ENCODE measurements at regions not wholly inside any gene's neighbourhood (a gene's known extent, or its start where the extent isn't known, plus 50 kb on each side); places are given as distances from the start of the nearest gene placed in this dataset.
A peak's percentile ranks its signal among the peaks of the same experiment; 100 is the strongest.

DNA sequence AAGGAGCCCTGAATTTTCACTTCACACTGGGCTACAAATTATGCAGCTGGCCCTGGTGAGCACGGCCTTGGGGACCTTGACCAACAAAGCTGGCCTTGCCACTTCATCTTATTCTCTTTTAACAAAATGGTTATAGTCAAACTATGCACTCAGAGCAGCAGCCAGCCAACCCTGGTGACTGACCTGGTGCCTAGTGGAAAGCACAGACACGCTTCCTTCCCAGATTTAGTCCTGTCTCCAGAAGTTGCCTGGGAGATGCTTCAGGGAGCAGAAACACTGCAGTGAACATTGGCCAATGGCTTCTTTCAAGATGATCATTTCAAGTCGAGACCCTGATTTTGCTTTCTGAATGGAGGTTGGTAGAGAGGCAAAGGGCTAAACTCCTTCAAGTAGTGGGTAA is 249.3 kb downstream of the SIPA1L2 start:
- Histone ChIP-seq H3K27me3 (no peaks in the 10 kb centered on the region; the same call in 1 of the 2 replicates), H3K27ac (no peak overlapping the region), H3K36me3 (no peaks in the 10 kb centered on the region), H3K4me1 (no peaks in the 10 kb centered on the region), H3K9me3 (replicated peaks) (no peaks in the 10 kb centered on the region), H3K4me3 (no peak overlapping the region)
- no peak for DNase-seq

DNA sequence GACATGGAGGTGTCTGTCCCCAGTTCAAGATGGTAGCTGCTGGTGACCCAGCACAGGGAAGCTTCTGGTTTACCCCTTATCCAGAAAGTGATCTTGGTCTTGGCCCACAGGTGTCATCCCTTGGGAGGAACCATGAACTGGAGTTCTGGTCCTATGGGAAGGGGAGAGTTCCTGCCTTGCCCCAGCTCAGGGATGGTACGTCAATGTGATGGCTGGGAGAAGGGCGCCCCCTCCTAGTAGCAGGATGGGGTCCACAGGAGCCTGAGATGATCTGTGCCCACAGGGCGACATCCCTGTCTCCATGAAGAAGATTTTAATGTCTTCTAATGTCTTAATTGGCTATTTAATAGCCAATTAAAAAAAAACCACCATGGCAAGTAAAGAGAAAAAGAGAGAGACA is 249.8 kb downstream of the SIPA1L2 start:
- Histone ChIP-seq H3K27ac (no peak overlapping the region), H3K36me3 (no peaks in the 10 kb centered on the region), H3K4me3 (no peak overlapping the region), H3K27me3 (no peaks in the 10 kb centered on the region; the same call in 1 of the 2 replicates), H3K4me1 (no peaks in the 10 kb centered on the region), H3K9me3 (replicated peaks) (no peaks in the 10 kb centered on the region)
- DNase-seq: no peak

DNA sequence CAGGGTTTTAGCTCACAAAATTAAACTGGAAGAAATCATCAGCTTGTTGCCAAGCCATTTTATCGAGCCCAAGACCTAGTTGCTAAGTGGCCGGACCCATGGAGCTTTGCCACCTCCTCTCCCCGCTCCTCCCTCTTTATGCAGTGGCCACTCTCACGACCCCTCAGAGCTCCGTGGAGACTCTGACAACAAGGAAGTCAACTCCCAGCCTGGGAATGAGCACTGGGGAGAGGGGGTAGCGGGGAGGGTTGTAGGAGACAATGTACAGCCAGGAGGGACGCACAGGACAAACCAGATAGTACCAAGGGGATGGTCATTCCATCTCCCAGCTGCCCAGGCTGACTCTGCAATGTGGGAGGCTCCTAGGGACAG is 250.9 kb downstream of the SIPA1L2 start:
- DNase-seq: peak in 1 of 2 experiments; percentile 37
- no peaks in the 10 kb centered on the region for H3K4me1 ChIP-seq
- H3K9me3 ChIP-seq (replicated peaks): no peaks in the 10 kb centered on the region
- no peak overlapping the region for H3K27ac ChIP-seq
- H3K27me3 ChIP-seq: no peaks in the 10 kb centered on the region; the same call in 1 of the 2 replicates
- no peak overlapping the region; the same call in 1 of the 2 replicates for H3K4me3 ChIP-seq
- H3K36me3 ChIP-seq: no peaks in the 10 kb centered on the region

DNA sequence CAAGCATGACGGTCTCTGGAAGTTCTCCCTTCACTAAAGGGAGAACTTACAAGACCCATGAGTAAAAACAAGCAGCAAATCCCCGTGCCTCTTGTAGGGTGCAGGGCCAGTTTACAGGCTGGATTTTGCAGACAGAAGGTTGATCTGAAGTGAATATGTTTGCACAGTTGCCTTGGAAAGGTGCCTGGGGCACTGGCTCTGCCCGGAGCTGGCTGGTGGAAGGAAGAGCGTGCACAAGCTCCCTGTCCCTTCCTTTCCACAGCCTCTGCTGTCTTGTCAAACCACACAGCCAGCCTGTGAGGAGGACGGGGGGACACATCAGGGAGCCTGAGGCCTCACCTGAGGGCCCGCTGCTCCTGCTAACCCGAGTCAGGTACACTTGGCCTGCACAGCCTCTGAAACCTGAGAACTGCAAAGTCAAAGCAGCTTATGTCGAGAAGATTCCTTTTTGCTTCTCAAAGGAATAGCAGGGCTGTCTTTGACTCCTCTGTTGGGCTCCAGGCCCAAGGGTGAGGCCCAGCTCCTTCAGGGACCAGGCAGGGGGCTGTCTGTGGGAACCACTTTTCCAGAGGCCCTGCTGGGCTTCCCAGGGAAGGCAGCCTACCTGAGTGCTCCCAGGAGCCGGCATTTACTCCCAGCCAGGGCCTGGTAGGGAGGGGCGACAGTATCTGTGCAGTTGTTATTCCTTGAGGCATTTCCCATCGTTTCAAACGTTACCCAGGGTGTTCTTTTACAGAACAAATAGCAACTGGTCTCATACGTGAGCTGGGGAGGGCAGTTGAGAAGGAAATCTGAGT is 251.5 kb downstream of the SIPA1L2 start:
- no peaks in the 10 kb centered on the region; the same call in 1 of the 2 replicates for H3K27me3 ChIP-seq
- H3K27ac ChIP-seq: no peak overlapping the region

DNA sequence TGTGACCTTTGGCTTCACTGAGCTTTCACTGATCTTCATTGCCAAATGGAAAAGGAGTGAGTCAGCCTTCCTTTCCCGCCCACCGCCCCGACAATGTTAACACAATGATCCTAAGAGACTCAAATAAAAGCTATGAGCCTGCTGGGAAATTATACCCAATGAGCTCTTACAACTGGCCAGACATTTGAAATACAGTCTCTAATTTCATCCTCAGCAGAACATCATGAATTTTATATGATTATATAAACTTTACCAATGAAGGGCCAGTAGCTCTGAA is 252.5 kb downstream of the SIPA1L2 start:
- Histone ChIP-seq H3K9me3 (replicated peaks) (no peaks in the 10 kb centered on the region), H3K27me3 (no peaks in the 10 kb centered on the region; the same call in 1 of the 2 replicates), H3K36me3 (no peaks in the 10 kb centered on the region), H3K4me1 (no peaks in the 10 kb centered on the region), H3K4me3 (no peak overlapping the region), H3K27ac (no peak overlapping the region)
- DNase-seq: no peak

More for the DNA sequence above, 251.5 kb downstream of the SIPA1L2 start:
- no peaks in the 10 kb centered on the region for H3K4me1 ChIP-seq
- DNase-seq: peak; percentile 15 to 32
- no peaks in the 10 kb centered on the region for H3K9me3 ChIP-seq (replicated peaks)
- H3K36me3 ChIP-seq: no peaks in the 10 kb centered on the region
- H3K4me3 ChIP-seq: 0 out of 2 replicates have a peak overlapping the region, but pooled peaks have one; percentile 4

DNA sequence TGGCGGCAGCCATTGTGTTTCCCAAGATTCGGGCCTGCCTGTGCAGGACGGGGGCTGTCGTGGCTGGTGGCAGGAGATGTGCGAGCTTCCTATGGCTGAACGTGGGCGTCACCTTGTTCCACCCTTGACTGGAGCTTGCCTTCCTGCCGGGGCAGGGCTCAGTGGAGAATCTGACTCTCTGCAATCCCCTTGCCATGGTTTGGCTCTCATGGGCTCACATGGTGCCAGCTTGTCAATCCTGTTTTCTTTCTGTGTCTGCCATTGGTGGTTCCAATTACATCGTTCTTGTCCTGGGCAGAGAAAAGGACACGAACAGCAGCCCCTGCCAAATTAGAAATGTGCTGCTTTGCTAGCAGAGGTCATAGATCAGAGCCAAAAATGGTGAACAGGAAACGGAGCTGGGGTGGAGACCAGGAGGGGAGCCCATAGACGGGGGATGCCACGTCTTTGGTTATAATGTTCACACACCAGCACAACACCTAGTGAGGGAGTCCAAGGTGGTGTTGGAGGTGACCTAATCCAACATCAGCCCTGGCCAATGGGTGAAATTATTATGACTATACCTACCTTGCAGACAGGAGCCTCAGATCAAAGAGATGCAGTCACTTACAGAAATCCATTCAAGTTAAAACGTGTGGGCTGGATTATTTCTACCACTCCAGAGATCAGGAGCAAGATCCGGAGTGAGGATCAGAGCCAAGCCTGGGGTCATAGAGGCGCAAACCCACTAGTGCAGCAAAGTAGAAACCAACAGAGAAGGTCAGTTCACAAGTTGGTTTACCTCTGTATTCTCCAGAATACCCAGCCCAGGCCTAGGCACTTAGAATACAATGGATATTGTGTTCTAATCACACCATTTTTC is 253.1 kb downstream of the SIPA1L2 start:
- Histone ChIP-seq H3K9me3 (replicated peaks) (no peaks in the 10 kb centered on the region), H3K36me3 (no peaks in the 10 kb centered on the region), H3K4me3 (no peak overlapping the region), H3K4me1 (no peaks in the 10 kb centered on the region), H3K27ac (no peak overlapping the region), H3K27me3 (no peaks in the 10 kb centered on the region; the same call in 1 of the 2 replicates)
- DNase-seq: no peak

DNA sequence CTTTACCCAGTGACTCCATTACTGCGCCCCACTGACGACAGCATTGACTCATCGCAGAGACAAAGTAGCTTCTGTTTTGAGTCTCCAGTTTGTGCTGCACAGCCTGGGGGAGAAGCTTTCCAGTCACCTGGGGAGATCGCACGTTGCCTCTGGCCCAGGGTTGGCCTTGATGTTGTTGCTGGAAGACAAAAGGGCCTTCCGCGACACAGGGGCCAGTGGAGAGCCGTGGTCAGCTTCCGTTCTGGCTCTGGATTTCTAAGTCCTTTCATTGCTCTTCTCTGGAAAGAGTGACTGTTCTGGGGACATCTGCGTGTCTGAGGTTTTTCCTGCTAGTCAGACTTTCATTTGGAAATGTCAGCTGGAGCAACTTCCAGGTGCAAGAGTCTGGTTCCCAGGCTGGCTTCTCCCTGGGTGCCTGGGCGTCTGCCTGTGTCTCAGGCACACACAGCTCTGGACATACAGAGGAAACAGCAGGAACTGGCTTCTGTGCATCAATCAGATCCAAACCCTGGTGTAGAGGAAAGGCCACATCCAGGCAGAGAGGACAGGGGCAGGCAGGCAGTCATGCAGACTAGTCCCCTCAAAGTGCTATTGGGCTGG is 257.0 kb downstream of the SIPA1L2 start:
- Histone ChIP-seq H3K4me3 (no peak overlapping the region), H3K9me3 (replicated peaks) (no peaks in the 10 kb centered on the region), H3K27me3 (no peaks in the 10 kb centered on the region; the same call in 1 of the 2 replicates), H3K36me3 (no peaks in the 10 kb centered on the region), H3K27ac (no peak overlapping the region), H3K4me1 (no peaks in the 10 kb centered on the region)
- DNase-seq: no peak

DNA sequence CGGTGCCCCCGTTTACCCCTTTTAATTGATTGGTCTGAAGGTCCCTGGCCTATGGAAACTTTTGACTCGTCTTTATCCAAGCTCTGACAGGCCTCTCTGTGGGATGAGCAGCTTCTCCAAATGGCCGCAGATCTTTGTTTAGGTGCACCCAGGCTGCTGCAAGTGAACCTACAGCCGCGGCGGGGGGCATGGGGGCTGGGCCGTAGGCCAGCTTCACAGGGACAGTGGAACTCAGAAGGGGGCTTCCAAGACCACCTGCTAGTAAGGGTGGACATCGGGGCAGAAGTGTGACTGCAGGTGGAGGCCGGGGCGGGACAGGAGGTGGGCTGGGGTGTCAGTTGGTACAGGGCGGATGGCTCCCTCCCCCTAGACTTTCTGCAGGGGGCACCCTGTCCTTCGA is 257.5 kb downstream of the SIPA1L2 start:
- Histone ChIP-seq H3K27ac (no peak overlapping the region), H3K9me3 (replicated peaks) (no peaks in the 10 kb centered on the region), H3K36me3 (no peaks in the 10 kb centered on the region), H3K4me3 (no peak overlapping the region), H3K27me3 (no peaks in the 10 kb centered on the region; the same call in 1 of the 2 replicates), H3K4me1 (no peaks in the 10 kb centered on the region)
- DNase-seq: no peak

DNA sequence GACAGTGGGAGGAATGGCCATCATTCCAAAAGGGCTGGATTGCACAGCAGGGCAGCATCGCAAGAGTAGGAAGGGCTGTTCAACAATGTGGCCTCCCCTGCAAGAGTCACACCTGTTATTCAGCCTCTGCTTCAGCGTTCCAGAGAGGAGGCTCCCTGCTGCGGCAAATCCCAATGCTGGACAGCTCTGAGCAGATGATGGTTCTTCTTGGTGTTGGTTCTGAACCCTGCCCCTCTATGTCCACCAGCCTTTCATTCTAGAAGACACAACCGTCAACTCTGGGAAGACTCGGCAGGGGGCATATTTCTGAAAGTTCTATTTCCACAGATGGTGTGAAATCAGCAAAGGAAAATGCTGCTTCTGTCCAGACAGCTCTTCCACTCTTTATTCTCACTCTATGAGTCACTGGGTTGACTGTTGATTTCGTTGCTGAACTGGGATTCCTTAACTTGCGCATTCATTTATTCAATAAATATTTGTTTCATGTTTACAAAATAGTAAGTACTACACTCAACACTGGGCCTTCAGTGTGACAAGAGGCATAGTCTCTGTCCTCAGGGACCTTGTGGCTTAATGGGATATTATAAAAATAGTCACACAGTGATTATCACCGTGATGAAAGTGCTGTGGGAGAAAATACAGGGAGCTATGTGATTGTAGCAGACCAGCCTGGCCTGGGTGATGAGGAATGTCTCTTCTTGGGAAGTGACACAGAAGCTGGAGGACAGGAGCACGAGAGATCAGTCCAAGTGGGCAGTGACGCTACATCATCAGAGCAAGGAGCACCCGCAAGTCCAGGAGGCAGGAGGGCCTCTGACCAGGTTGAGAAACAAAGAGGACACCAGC is 260.3 kb downstream of the SIPA1L2 start:
- H3K4me1 ChIP-seq: no peaks in the 10 kb centered on the region

DNA sequence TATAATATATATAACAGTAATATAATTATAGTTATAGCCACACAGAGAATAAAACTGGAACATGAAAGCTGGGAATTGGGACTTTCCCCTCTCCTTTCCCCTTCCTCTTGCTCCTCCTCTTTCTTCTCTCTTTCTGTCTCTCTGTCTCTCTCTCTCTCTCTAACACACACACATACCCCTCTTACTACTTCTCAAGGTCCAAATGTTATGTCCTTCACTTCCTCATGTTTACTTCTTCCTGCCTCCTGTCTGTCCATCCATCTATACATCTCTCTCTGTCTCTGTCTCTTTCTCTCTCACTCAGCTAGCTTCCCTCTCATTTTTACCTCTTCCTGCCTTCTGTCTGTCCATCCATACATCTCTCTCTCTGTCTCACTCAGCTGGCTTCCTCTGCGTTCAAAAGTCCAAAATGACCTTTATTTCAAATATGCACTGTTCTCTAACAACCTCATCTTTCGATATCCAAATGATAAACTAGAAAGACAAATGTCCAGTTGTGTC is 261.1 kb downstream of the SIPA1L2 start:
- Histone ChIP-seq H3K4me3 (no peak overlapping the region), H3K4me1 (no peaks in the 10 kb centered on the region), H3K9me3 (replicated peaks) (no peaks in the 10 kb centered on the region), H3K27ac (no peak overlapping the region), H3K36me3 (no peaks in the 10 kb centered on the region), H3K27me3 (no peaks in the 10 kb centered on the region)
- no peak for DNase-seq

More for the DNA sequence above, 260.3 kb downstream of the SIPA1L2 start:
- Histone ChIP-seq H3K9me3 (replicated peaks) (no peaks in the 10 kb centered on the region), H3K4me3 (no peak overlapping the region), H3K36me3 (no peaks in the 10 kb centered on the region), H3K27me3 (no peaks in the 10 kb centered on the region), H3K27ac (no peak overlapping the region)
- peak in 1 of 2 experiments; percentile 9 for DNase-seq

DNA sequence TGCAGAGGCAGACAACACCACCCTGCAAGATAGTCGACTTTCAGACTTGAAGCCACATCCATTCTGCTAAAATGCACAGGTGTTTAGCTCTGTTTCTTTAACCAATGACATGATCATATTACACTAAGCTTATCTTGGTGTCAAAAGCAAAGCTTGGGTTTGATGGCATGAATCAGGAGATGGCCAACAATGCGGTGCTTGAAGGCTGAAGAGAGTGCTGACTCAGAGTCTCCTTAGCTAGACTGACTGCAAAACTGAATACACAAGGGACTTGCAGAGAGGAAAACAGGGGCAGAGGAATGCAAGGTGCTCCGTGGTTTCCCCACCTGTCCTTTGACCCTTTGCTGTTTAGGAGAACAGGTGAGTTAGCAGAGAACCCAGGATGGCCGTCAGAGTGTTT is 262.6 kb downstream of the SIPA1L2 start:
- no peak overlapping the region for H3K27ac ChIP-seq
- H3K27me3 ChIP-seq: no peaks in the 10 kb centered on the region
- peak in 1 of 2 experiments; percentile 8 for DNase-seq
- H3K9me3 ChIP-seq (replicated peaks): no peaks in the 10 kb centered on the region
- no peaks in the 10 kb centered on the region for H3K36me3 ChIP-seq
- H3K4me1 ChIP-seq: no peaks in the 10 kb centered on the region
- no peak overlapping the region for H3K4me3 ChIP-seq

DNA sequence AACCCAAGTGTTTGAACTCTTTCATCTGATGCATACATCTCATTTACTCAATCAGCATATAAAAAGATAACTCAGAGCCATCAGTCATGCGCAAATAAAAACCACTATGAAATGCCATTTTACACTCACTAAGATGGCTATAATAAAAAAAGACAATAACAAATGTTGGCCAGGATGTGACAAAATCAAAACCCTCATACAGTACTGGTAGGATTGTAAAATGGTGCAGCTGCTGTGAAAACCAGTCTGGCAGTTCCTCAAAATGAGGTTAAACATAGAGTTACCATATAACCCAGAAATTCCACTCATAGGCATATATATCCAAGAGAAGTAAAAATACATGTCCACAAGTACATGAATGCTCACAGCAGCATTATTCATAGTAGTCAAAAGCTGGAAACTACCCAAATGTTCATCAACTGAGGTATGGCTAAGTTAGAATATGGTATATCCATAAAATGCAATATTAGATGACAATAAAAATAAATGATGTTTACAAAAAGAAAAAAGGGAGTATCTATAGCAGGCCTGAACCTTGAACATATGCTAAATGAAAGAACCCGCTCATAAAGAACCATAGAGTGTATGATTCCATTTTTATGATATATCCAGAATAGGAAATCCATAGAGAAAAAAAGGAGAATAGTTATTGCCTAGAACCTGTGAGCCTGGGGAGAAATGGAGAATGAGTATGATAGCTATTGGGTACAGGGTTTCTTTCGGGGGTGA is 265.1 kb downstream of the SIPA1L2 start:
- H3K9me3 ChIP-seq (replicated peaks): 0 out of 2 replicates have a peak, but pooled peaks cover 2% of the 10 kb centered on the region
- no peaks in the 10 kb centered on the region for H3K27me3 ChIP-seq
- DNase-seq: no peak
- H3K27ac ChIP-seq: no peak overlapping the region
- no peaks in the 10 kb centered on the region for H3K36me3 ChIP-seq
- H3K4me3 ChIP-seq: no peak overlapping the region
- H3K4me1 ChIP-seq: no peaks in the 10 kb centered on the region

DNA sequence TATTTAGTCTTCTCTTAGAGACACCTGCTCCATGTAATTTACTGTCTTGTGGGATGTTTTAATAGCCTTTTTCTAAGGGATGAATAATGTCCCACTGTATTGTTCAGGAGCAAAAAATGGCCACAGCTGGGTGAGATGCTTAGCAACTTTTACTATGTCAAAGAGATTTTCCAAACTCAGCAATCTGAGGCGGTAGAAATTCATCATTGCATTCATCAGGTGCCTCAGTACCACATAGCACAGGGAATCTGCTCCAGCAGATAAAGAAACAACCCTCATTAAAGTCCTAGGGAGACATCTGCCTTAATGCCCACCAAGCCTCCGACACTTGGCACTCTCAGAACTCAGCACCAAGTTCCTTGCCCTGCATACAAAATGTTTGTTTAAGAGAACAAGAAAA is 266.9 kb downstream of the SIPA1L2 start:
- no peaks in the 10 kb centered on the region for H3K36me3 ChIP-seq
- no peak overlapping the region for H3K4me3 ChIP-seq
- no peak for DNase-seq
- no peaks in the 10 kb centered on the region for H3K27me3 ChIP-seq
- H3K9me3 ChIP-seq (replicated peaks): 0 out of 2 replicates have a peak, but pooled peaks cover 2% of the 10 kb centered on the region
- H3K27ac ChIP-seq: no peak overlapping the region
- no peaks in the 10 kb centered on the region for H3K4me1 ChIP-seq

Measured in SJCRH30 (cell line).